Epidermal melanocyte (primary cell): ENCODE measurements at regions not wholly inside any gene's neighbourhood (a gene's known extent, or its start where the extent isn't known, plus 50 kb on each side); places are given as distances from the start of the nearest gene placed in this dataset.

Experiments used
- DNase-seq: peaks from one replicate; pipeline ENCODE4 v3.0.0; 2011; ENCODE audit warnings: low spot score; ENCODE audit not compliant: insufficient read length

- DNase-seq: no peak
These were observed 183.4 kb downstream of the RFC3 start for GRCh38 chr13:34001389-34001788.

- no peak for DNase-seq
These were observed 184.2 kb downstream of the RFC3 start for GRCh38 chr13:34002141-34002540.

DNA sequence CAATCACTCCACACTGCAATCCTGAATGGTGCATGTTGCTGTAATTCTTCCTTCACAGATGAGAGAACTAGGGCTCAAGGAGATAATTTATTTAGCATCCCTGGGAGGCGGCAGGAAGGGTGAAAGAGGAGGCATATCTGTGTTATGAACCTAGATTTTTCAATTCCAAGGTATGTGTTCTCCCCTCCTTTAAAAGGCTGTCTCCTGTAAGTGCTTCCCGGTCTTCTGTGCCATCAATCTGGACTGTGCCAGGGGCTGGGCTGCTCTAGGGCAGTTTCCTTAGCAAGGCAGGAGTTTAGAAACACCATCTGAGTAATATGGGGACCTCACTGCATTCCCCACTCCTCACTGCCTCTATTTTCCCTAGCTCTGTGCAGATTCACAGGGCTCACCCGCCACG lies 185.0 kb downstream of the RFC3 start:
- DNase-seq: no peak

GRCh38 chr13:34003656-34004055 lies 185.7 kb downstream of the RFC3 start:
- no peak for DNase-seq

DNA sequence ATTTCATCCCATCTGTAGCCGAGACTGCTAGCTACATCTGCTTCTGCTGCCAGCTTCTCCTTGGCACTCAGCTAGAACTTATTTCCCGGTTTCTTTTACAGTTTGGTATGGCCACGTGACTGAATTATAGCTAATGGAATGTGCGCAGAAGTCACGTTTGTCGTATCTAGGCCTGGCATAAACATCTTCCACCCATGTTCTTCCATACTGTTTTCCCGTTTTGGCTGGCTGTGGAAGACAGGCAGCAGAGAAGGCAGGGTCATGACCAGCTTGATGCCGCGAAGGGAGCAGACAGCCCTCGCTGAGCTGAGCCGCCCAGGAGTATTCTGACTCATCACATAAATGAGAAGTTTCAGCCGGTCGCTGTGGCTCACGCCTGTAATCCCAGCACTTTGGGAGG lies 186.7 kb downstream of the RFC3 start:
- no peak for DNase-seq

GRCh38 chr13:34006011-34006410 lies 188.1 kb downstream of the RFC3 start:
- DNase-seq: no peak

GRCh38 chr13:34011552-34012085 lies 193.7 kb downstream of the RFC3 start:
- DNase-seq: no peak

DNA sequence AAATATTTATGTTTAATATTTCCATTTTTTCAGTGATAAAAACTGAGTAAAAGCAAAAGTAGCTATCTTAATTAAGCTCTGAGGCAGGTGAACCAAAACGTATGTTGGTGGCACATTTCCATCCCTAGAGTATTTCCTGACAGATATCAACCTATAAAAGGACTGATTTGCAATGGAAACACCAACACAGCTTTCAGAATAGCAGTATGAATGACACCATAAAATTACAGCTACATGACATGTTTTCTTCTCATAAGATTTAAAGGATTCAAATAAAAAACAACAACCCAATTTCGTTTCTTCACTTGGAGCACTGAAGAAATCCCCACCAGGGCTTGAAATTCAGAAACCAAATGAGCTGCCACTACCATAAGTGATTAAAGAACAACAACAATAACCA lies 194.4 kb downstream of the RFC3 start:
- DNase-seq: no peak

DNA sequence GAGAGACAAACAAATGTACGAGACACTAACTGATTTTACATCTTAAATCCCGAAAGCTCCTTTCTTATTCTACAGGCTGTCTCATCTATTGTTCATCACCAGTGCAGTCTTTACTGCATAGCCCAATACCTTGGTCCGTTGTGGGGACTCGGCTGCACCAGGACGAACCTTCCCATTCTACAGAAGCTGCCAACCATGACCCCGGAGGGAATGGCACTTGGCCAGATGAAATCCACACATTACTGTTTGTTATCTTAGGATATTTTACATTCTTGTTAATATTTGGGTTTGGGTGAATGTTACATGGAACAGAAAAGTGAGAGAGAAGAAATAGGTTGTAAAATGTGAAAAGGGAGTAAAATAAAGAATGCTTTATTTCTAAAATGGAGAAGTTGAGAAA lies 195.1 kb downstream of the RFC3 start:
- DNase-seq: no peak

DNA sequence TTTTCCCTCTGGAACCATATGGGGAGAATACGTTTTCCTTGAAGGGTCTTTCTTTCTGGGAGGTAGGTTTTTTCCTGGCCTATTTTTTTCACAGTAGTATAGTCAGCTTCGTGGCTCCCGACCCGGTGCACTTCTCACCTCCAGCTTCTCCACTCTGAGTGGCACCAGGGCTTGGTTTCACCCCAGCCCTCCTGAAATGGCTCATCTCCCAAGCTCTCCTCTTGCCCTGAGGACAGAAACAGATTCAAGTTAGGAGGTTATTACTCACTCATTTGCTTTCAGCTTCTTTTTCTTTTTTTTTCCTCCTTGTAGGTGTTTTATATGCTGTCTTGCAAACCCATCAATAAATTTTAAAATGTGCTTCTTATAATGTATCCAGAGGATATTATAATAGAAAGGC lies 199.3 kb downstream of the RFC3 start:
- DNase-seq: no peak

DNA sequence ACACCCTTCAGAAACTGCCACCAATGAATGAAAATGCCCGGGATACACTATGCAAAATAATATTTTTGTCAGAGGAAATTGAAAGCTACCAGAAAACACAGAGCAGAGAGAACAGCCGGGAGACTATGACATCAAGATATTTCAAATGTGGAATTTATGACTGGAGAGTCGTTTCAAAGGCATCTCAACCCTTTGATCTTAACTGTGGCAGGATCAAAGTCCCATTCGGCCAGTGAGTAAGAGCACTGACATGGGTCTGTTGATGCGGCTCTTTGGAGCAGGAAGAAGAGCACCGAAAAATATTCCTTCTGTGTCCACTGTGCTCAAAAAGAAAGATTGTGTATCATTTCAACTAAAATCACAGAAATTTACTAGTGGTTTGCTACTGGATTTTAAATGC lies 201.9 kb downstream of the RFC3 start:
- no peak for DNase-seq

DNA sequence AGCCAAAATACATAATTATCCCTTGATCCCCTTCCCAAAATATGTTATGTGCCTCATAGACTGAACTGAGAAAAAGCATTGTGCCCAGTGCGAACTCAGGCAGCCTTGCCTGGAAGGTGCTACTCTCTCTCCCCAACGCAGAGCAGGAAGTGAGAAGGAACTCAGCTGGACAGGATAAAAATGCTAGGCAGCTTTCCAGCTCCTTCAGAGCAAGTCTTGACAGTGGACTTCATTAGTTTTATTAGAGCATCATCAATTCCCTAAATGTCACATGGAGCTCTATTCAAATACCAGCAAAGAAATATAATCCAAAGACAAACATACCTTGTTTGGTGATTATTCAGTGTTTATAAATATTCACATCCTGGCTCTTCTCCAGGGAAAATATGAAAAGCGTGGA lies 202.4 kb downstream of the RFC3 start:
- no peak for DNase-seq

GRCh38 chr13:34021619-34022018 lies 203.7 kb downstream of the RFC3 start:
- DNase-seq: no peak

DNA sequence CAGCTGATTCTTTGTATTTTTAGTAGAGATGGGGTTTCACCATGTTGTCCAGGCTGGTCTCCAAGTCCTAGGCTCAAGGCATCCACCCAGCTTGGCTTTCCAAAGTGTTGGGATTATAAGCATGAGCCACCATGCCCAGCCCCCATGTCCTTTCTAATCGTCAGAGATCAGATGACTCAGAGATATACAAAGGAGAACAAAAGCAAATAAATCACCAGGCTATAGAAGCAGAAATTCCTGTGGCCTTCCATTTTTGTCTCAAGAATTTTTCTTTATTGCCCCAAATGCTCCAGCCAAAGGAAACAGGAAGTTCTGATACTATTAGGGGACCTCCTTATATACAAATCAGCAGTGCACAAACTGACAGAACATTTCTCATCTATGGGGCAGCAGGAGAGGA lies 207.8 kb downstream of the RFC3 start:
- DNase-seq: no peak

GRCh38 chr13:34026308-34026707 lies 208.4 kb downstream of the RFC3 start:
- DNase-seq: no peak

- no peak for DNase-seq
These were observed 210.8 kb downstream of the RFC3 start for GRCh38 chr13:34028496-34029442.

DNA sequence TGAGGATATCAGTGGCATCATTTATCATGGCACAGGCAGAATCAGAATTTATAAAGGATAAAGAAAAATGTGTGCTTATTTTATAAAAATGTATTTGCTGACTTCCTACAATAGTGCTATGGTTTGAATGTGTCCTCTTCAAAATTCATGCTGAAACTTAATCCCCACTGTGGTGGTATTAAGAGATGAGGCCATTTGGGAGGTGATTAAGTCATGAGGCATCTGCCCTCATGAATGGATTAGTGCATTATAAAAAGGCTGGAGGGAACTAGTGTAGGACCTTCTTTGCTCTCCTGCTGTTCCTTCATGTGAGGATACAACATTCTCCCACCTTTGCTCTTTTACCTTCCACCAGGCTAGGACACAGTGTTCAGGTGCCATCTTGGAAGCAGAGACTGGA lies 212.8 kb downstream of the RFC3 start:
- DNase-seq: no peak

DNA sequence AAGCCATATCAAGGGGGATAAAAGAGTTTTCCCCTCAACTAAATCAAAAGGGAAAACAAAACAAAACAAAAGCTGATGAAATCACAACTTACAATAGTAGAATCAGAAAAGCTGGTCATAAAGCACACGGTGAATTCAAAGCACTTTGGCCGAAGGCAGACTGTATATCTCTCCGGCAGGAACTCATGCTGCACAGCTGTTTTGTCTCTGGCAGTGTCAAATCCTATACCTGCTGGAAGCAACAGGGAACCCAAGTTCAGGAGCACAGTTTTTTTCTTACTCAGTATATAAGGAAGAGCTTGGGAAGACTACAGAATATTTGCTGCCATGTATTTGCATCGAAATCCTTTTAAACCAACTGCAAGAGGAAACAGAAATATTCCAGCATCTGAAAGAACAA lies 213.7 kb downstream of the RFC3 start:
- no peak for DNase-seq

GRCh38 chr13:34034411-34034810 lies 216.5 kb downstream of the RFC3 start:
- DNase-seq: no peak

DNA sequence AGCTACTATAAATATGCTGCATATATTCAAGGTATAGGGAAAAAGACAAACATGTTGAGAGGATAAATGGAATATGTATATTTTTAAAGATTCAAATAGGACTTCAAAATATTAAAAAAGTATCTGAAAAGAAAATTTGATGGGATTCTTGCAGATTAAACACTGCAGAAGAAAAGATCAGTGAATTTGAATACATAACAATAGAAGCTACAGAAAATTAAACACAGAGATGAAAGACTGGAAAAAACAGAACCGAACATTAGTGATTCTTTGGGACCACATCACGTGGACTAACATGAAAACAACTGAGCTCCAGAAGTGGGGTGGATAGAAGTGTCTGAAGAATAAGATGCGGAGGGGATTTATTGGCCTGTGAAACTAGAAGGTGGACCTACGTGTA lies 217.2 kb downstream of the RFC3 start:
- no peak for DNase-seq

GRCh38 chr13:34035676-34036325 lies 217.9 kb downstream of the RFC3 start:
- no peak for DNase-seq
